Mucosa of rectum (tissue), 2 donors: ENCODE measurements at regions not wholly inside any gene's neighbourhood (a gene's known extent, or its start where the extent isn't known, plus 50 kb on each side); places are given as distances from the start of the nearest gene placed in this dataset.

ENCODE experiments used
- H3K27ac ChIP-seq, 2 donors: one replicate each; pipeline ENCODE4 v1.7.0; 2013; ENCODE audit warnings: inconsistent platforms in 2 of 2, low read depth in 2 of 2, low read length in 2 of 2
- H3K27me3 ChIP-seq, 2 donors: one replicate each; pipeline ENCODE4 v1.7.0; 2013; ENCODE audit warnings: low read length in 2 of 2; ENCODE audit not compliant: control insufficient read depth in 2 of 2, insufficient read depth in 2 of 2
- H3K36me3 ChIP-seq, 2 donors: one replicate each; pipeline ENCODE4 v1.7.0; 2013; ENCODE audit warnings: low read length in 2 of 2; ENCODE audit not compliant: control insufficient read depth in 2 of 2, insufficient read depth in 2 of 2
- H3K4me1 ChIP-seq, 2 donors: one replicate each; pipeline ENCODE4 v1.7.0; 2013; ENCODE audit warnings: low read length in 2 of 2, mild to moderate bottlenecking in 1 of 2; ENCODE audit not compliant: control insufficient read depth in 2 of 2, insufficient read depth in 2 of 2
- H3K4me3 ChIP-seq, 2 donors: one replicate each; pipeline ENCODE4 v1.7.0; 2013; ENCODE audit warnings: low read length in 2 of 2
- H3K9ac ChIP-seq, 2 donors: one replicate each; pipeline ENCODE4 v1.7.0; 2013; ENCODE audit warnings: low read length in 2 of 2, low read depth in 1 of 2, mild to moderate bottlenecking in 1 of 2
- H3K9me3 ChIP-seq, 2 donors: one replicate each; pipeline ENCODE4 v1.7.0; 2013; ENCODE audit warnings: low read length in 2 of 2; ENCODE audit not compliant: control insufficient read depth in 2 of 2
- donor health status: healthy.
- donor health status: Normal muscosa, but diverticular disease.

DNA sequence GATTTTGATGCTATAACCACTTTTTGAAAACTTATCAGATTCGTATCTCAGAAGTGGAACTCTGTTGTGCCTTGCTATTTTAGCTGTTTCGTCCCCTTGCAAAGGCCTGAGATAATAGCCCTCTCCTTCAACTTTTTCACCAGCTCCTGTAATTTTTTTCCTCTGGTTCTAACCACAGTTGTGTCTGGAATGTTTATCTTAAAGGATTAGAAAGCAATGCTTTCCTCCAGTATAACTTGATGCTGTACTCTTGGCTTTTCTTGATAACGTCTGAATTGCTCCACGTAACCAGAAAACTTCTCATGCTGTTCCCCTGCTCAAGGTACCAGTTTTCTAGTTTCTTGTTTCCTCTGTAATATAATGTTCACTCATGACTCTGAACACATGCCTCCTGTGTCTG is 209.4 kb downstream of the DTWD2 start:
- Histone ChIP-seq H3K27ac (no peak overlapping the region), H3K27me3 (no peaks in the 10 kb centered on the region), H3K36me3 (no peaks in the 10 kb centered on the region), H3K4me1 (no peaks in the 10 kb centered on the region), H3K9me3 (no peaks in the 10 kb centered on the region), H3K4me3 (no peak overlapping the region), H3K9ac (no peak overlapping the region)

GRCh38 chr5:118777189-118777736 is 211.1 kb downstream of the DTWD2 start:
- Histone ChIP-seq H3K27ac (no peak overlapping the region), H3K9ac (no peak overlapping the region), H3K4me1 (no peaks in the 10 kb centered on the region), H3K4me3 (no peak overlapping the region), H3K36me3 (no peaks in the 10 kb centered on the region), H3K9me3 (no peaks in the 10 kb centered on the region), H3K27me3 (no peaks in the 10 kb centered on the region)

DNA sequence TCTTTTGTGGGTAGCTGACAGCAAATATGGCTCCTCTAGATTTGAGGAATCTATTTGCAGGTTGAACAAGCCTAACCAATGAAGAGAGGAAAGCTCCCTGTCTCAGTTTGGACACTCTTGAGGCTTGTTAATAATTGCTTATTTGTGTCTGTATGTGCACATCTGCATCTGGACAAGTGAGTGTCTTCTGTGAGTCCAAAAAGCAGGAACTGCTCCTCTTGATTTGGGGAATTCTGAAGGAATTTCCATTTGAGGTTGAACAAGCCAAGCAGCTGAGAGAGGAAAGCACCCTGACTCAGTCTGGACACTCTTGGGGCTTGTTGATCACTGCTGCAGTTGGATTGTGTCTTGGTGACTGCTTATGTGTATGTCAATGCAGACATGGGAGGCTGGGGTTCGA is 211.6 kb downstream of the DTWD2 start:
- Histone ChIP-seq H3K9ac (no peak overlapping the region), H3K4me1 (no peaks in the 10 kb centered on the region), H3K9me3 (no peaks in the 10 kb centered on the region), H3K27ac (no peak overlapping the region), H3K27me3 (no peaks in the 10 kb centered on the region), H3K4me3 (no peak overlapping the region), H3K36me3 (no peaks in the 10 kb centered on the region)

DNA sequence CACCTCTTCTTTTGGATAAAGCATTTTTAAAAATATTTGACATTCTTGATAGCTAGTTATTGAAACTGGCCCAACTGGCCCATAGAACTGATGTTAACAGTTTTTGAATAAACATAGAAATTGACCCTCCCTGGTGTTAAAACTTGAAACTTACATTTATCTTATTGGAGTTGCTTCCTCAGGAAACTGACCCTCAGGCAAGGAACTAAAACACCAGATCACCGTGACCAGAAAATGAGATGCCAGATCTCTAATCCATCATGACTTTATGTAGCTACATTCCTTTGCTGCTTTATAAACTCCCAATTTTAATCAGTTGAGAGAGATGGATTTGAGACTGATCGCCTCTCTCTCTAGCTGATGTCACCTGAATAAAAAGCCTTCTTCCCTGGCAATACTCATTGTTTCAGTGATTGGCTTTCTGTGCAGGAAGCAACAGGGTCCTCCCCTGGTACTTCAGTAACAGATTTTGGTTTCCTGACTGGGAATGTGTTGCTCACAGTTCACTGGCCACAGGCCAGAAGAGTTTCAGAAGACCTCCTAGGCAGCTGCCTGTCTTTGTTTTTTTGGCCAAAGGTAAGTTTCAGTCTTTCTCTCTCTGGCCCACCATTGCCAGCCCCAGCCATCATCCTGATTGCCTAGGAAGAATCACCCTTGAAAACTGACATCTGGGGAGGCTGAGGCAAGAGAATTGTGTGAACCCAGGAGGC is 212.4 kb downstream of the DTWD2 start:
- no peaks in the 10 kb centered on the region for H3K9me3 ChIP-seq
- H3K4me1 ChIP-seq = no peaks in the 10 kb centered on the region
- H3K4me3 ChIP-seq = no peak overlapping the region
- no peaks in the 10 kb centered on the region for H3K36me3 ChIP-seq
- no peak overlapping the region for H3K27ac ChIP-seq
- H3K27me3 ChIP-seq = no peaks in the 10 kb centered on the region
- no peak overlapping the region for H3K9ac ChIP-seq

- Histone ChIP-seq H3K36me3 (no peaks in the 10 kb centered on the region), H3K9ac (no peak overlapping the region), H3K9me3 (no peaks in the 10 kb centered on the region), H3K27ac (no peak overlapping the region), H3K4me1 (no peaks in the 10 kb centered on the region), H3K27me3 (no peaks in the 10 kb centered on the region), H3K4me3 (no peak overlapping the region)
These were observed 219.7 kb downstream of the DTWD2 start for GRCh38 chr5:118768607-118769175.

GRCh38 chr5:118762291-118762690 is 226.1 kb downstream of the DTWD2 start:
- no peak overlapping the region for H3K4me3 ChIP-seq
- H3K9me3 ChIP-seq = no peaks in the 10 kb centered on the region
- no peak overlapping the region for H3K27ac ChIP-seq
- no peaks in the 10 kb centered on the region for H3K27me3 ChIP-seq
- H3K9ac ChIP-seq = no peak overlapping the region
- H3K36me3 ChIP-seq = no peaks in the 10 kb centered on the region
- H3K4me1 ChIP-seq = no peaks in the 10 kb centered on the region

DNA sequence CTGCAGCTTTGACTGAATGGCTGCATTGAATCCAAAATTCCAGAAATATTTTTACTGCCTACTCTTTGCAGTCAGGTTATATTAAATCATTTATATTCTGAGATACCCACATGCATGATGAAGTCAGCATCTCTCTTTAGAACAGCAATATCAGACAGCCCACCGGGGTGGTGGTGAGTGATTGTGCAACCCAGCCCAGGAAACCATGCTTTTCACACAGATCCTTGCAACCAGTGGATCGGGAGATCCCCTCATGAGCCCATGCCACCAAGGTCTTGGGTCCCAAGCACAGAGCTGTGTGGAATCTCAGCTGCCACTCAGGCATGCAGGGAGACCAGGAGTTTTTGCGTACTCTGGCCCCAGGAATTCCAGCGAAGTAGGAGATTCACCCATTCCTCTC is 226.5 kb downstream of the DTWD2 start:
- Histone ChIP-seq H3K4me1 (no peaks in the 10 kb centered on the region), H3K9me3 (no peaks in the 10 kb centered on the region), H3K9ac (no peak overlapping the region), H3K36me3 (no peaks in the 10 kb centered on the region), H3K27me3 (no peaks in the 10 kb centered on the region), H3K4me3 (no peak overlapping the region), H3K27ac (no peak overlapping the region)

DNA sequence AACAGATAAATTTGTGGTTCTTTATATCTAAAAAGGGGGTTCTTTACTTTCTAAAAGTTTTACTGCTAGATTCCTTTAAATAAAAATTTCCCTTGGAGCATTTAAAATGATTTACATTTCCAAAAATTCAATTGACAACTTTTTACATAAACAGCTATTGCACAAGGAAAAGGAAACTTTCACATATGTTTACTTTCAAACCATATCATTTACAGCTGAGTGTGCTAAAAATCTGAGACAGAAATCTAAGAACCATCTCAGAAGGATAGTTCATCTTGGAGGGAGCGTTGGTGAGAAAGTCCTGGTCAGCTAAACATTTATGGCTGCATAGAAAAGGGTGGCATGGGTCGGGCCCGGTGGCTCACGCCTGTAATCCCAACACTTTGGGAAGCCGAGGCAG is 235.4 kb downstream of the DTWD2 start:
- no peaks in the 10 kb centered on the region for H3K9me3 ChIP-seq
- H3K4me1 ChIP-seq = no peaks in the 10 kb centered on the region
- H3K4me3 ChIP-seq = no peak overlapping the region
- H3K27me3 ChIP-seq = no peaks in the 10 kb centered on the region
- H3K9ac ChIP-seq = no peak overlapping the region
- H3K36me3 ChIP-seq = no peaks in the 10 kb centered on the region
- no peak overlapping the region for H3K27ac ChIP-seq

DNA sequence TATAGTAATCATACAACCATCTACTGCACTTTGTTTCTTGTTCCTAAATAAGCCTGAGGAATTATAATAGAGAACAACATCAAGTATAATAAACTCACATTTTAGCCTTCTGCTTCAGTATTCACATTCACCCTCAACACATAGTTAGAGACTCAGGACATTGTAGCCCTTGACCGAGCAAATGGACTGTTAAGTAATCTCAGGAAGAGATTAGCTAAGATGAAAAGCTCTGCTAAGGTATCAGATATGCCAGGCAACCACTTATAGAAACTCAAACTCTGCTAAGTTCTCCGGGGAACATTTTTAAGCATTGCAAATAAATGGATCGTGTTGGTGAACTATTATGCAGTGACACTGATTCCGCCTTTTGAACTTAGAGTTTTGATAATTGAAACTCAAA is 252.0 kb downstream of the DTWD2 start:
- Histone ChIP-seq H3K4me1 (no peaks in the 10 kb centered on the region), H3K9ac (no peak overlapping the region), H3K27ac (no peak overlapping the region), H3K4me3 (no peak overlapping the region), H3K9me3 (no peaks in the 10 kb centered on the region), H3K36me3 (no peaks in the 10 kb centered on the region), H3K27me3 (no peaks in the 10 kb centered on the region)

GRCh38 chr5:118733394-118733793 is 255.0 kb downstream of the DTWD2 start:
- Histone ChIP-seq H3K4me3 (no peak overlapping the region), H3K27me3 (no peaks in the 10 kb centered on the region), H3K9ac (no peak overlapping the region), H3K9me3 (no peaks in the 10 kb centered on the region), H3K4me1 (no peaks in the 10 kb centered on the region), H3K27ac (no peak overlapping the region), H3K36me3 (no peaks in the 10 kb centered on the region)
